ENCODE measurements at regions not wholly inside any gene's neighbourhood (a gene's known extent, or its start where the extent isn't known, plus 50 kb on each side); places are given as distances from the start of the nearest gene placed in this dataset.

DNA sequence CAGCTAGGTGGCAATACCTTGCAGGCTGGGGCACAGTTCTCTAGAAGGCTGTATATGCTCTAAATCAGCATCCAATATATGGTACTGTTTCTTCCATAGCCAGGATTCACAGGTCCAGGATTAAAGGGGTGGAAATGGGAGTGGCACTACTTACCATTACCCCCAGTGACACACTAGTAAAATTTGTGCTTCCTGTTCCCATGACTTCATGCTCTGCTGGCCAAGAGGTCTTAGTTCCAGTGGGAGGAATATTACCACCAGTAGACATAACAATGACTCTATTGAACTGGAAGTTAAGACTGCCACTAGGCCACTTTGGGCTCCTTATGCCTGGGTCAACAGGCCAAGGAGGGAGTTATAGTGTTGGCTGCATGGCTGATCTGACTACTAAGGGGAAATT is 174.3 kb upstream of the TNFAIP3 start:
- Histone ChIP-seq H3K4me3 (ENCODE audit: low read depth, low read length, poor library complexity, severe bottlenecking) (no peak overlapping the region), H3K4me1 (ENCODE audit: insufficient read depth, low read length, severe bottlenecking) (no peaks in the 10 kb centered on the region)

DNA sequence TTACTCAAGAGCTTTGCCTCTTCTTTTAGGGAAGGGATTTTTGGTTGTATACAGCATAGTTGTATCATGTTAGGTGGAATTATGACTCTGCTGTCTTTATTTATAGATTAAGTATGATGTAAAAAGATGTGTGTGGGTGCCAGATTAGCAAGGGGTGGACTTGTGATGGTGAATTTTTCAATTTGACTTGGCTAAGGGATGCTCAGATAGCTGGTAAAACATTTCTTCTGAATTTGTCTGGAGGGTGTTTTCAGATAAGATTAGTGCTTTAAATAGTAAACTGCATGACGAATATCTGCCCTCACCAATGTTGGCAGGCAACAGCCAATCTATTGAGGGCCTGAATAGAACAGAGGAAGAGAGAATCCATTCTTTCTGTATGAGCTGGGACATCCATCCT is 173.3 kb upstream of the TNFAIP3 start:
- H2AFZ ChIP-seq (ENCODE audit: low read length): no peak overlapping the region
- no peak overlapping the region for H3K4me3 ChIP-seq (ENCODE audit: low read depth, low read length, poor library complexity, severe bottlenecking)
- no peaks in the 10 kb centered on the region for H3K27me3 ChIP-seq (ENCODE audit: insufficient read depth, low read length)
- H3K4me1 ChIP-seq (ENCODE audit: insufficient read depth, low read length, severe bottlenecking): no peaks in the 10 kb centered on the region
- no peaks in the 10 kb centered on the region for H3K36me3 ChIP-seq (ENCODE audit: insufficient read depth, low read length)
- no peak overlapping the region for H3K9ac ChIP-seq (ENCODE audit: low read length)
- TF ChIP-seq, protein P1, sequence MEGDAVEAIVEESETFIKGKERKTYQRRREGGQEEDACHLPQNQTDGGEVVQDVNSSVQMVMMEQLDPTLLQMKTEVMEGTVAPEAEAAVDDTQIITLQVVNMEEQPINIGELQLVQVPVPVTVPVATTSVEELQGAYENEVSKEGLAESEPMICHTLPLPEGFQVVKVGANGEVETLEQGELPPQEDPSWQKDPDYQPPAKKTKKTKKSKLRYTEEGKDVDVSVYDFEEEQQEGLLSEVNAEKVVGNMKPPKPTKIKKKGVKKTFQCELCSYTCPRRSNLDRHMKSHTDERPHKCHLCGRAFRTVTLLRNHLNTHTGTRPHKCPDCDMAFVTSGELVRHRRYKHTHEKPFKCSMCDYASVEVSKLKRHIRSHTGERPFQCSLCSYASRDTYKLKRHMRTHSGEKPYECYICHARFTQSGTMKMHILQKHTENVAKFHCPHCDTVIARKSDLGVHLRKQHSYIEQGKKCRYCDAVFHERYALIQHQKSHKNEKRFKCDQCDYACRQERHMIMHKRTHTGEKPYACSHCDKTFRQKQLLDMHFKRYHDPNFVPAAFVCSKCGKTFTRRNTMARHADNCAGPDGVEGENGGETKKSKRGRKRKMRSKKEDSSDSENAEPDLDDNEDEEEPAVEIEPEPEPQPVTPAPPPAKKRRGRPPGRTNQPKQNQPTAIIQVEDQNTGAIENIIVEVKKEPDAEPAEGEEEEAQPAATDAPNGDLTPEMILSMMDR (IDR thresholded peaks at IDR 0.05; ENCODE audit: low read length): no peak
- no peak for TF ChIP-seq EZH2 (IDR thresholded peaks at IDR 0.05; ENCODE audit: borderline replicate concordance, low read length)
- H3F3A ChIP-seq (ENCODE audit: insufficient read depth, low read length): no peaks in the 10 kb centered on the region
- no peaks in the 10 kb centered on the region for H3K9me2 ChIP-seq (ENCODE audit: low read depth, low read length)
- H4K20me1 ChIP-seq (ENCODE audit: insufficient read depth, low read length): no peaks in the 10 kb centered on the region
- H3K79me2 ChIP-seq (ENCODE audit: insufficient read depth, low read length): no peaks in the 10 kb centered on the region
- H3K27ac ChIP-seq (ENCODE audit: low read depth, low read length, poor library complexity, severe bottlenecking): no peak overlapping the region
- no peaks in the 10 kb centered on the region for H3K9me3 ChIP-seq (ENCODE audit: low read length)
- no peak overlapping the region for H3K4me2 ChIP-seq (ENCODE audit: low read length)

More for the DNA sequence above, 174.3 kb upstream of the TNFAIP3 start:
- Histone ChIP-seq H3K79me2 (ENCODE audit: insufficient read depth, low read length) (no peaks in the 10 kb centered on the region), H4K20me1 (ENCODE audit: insufficient read depth, low read length) (no peaks in the 10 kb centered on the region), H3K4me2 (ENCODE audit: low read length) (no peak overlapping the region), H3K36me3 (ENCODE audit: insufficient read depth, low read length) (no peaks in the 10 kb centered on the region), H3K9ac (ENCODE audit: low read length) (no peak overlapping the region), H2AFZ (ENCODE audit: low read length) (no peak overlapping the region), H3K9me3 (ENCODE audit: low read length) (no peaks in the 10 kb centered on the region), H3K27me3 (ENCODE audit: insufficient read depth, low read length) (no peaks in the 10 kb centered on the region), H3K27ac (ENCODE audit: low read depth, low read length, poor library complexity, severe bottlenecking) (no peak overlapping the region), H3K9me2 (ENCODE audit: low read depth, low read length) (no peaks in the 10 kb centered on the region), H3F3A (ENCODE audit: insufficient read depth, low read length) (no peaks in the 10 kb centered on the region)
- TF ChIP-seq, protein P1 (IDR thresholded peaks at IDR 0.05; ENCODE audit: low read length): no peak
- no peak for TF ChIP-seq EZH2 (IDR thresholded peaks at IDR 0.05; ENCODE audit: borderline replicate concordance, low read length)

DNA sequence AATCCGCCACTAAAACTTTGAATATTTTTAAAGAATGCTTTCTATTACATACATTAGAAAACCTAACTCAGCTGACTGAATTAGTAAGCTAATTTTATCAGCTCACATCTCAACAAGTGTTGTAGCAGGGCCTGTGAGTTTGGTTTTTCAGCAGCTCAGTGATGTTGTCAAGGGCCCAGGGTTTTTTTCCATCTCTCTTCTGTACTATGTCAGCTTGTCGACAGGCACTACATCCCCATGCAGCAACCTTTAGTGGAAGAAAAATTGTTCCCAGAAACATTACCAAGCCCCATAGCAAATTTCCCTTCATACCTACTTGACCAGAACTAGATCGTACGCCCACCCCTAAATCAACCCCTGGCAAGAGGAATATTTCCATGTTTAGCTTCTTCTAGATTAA is 170.3 kb upstream of the TNFAIP3 start:
- H3K27me3 ChIP-seq (ENCODE audit: insufficient read depth, low read length): no peaks in the 10 kb centered on the region
- H3K9me2 ChIP-seq (ENCODE audit: low read depth, low read length): no peaks in the 10 kb centered on the region
- H3K9ac ChIP-seq (ENCODE audit: low read length): no peak overlapping the region
- no peaks in the 10 kb centered on the region for H3K36me3 ChIP-seq (ENCODE audit: insufficient read depth, low read length)
- H3K9me3 ChIP-seq (ENCODE audit: low read length): no peaks in the 10 kb centered on the region
- TF ChIP-seq, protein P1 (IDR thresholded peaks at IDR 0.05; ENCODE audit: low read length): no peak
- TF ChIP-seq EZH2 (IDR thresholded peaks at IDR 0.05; ENCODE audit: borderline replicate concordance, low read length): no peak
- no peaks in the 10 kb centered on the region for H3K4me1 ChIP-seq (ENCODE audit: insufficient read depth, low read length, severe bottlenecking)
- H3K27ac ChIP-seq (ENCODE audit: low read depth, low read length, poor library complexity, severe bottlenecking): no peak overlapping the region
- no peak overlapping the region for H2AFZ ChIP-seq (ENCODE audit: low read length)
- no peaks in the 10 kb centered on the region for H3F3A ChIP-seq (ENCODE audit: insufficient read depth, low read length)
- H3K4me2 ChIP-seq (ENCODE audit: low read length): no peak overlapping the region
- H3K4me3 ChIP-seq (ENCODE audit: low read depth, low read length, poor library complexity, severe bottlenecking): no peak overlapping the region
- no peaks in the 10 kb centered on the region for H4K20me1 ChIP-seq (ENCODE audit: insufficient read depth, low read length)
- no peaks in the 10 kb centered on the region for H3K79me2 ChIP-seq (ENCODE audit: insufficient read depth, low read length)

Data from OCI-LY1 (cell line).